Body of pancreas (tissue), 4 donors: ENCODE measurements at regions not wholly inside any gene's neighbourhood (a gene's known extent, or its start where the extent isn't known, plus 50 kb on each side); places are given as distances from the start of the nearest gene placed in this dataset.

Experiments used
- ATAC-seq: fragments of 150-250 bp; one replicate; pipeline ENCODE4 v1.9.1; 2016
- DNase-seq, 4 donors: peaks; one replicate each; pipeline ENCODE4 v3.0.0-alpha.2; 2019
- H3K27ac ChIP-seq, 4 donors: fragments of 200-600 bp; sonication (generic); 1 replicate in 3 of 4; 2 replicates in 1 of 4; pipeline versions ENCODE4 v1.5.1 to v1.6.1; 2016 to 2019; ENCODE audit warnings: mild to moderate bottlenecking in 1 of 4, mixed read lengths in 1 of 4, moderate library complexity in 1 of 4
- H3K27me3 ChIP-seq, 2 donors: fragments of 200-600 bp; sonication (generic); one replicate each; pipeline ENCODE4 v1.6.0; 2016; ENCODE audit warnings: mild to moderate bottlenecking in 1 of 2
- H3K36me3 ChIP-seq, 2 donors: fragments of 200-600 bp; sonication (generic); replicated peaks in 1 of 2; 2 replicates each; pipeline ENCODE4 v1.5.1; 2016; ENCODE audit warnings: low read depth in 2 of 2; ENCODE audit not compliant: insufficient read depth in 1 of 2
- H3K4me1 ChIP-seq: fragments of 200-600 bp; sonication (generic); one replicate; pipeline ENCODE4 v1.6.0; 2016
- H3K4me3 ChIP-seq, 2 donors: fragments of 200-600 bp; sonication (generic); 1 replicate in 1 of 2; 2 replicates in 1 of 2; pipeline ENCODE4 v1.5.1; 2016 to 2019
- H3K9me3 ChIP-seq, 3 donors: fragments of 200-600 bp; sonication (generic); 1 replicate in 2 of 3; 2 replicates in 1 of 3; pipeline ENCODE4 v1.5.1; 2016
- POLR2A ChIP-seq, 3 donors: fragments of 450-650 bp; IDR thresholded peaks; one replicate each; pipeline ENCODE4 v1.6.1; 2016; ENCODE audit warnings: antibody characterized with exemption in 3 of 3, mild to moderate bottlenecking in 2 of 3
- WGBS, 2 donors: methylation state at CpG; one replicate each; pipeline ENCODE4 v1.1.5; 2017; 5-methylcytosine and 5-hydroxymethylcytosine counted together
- intact Hi-C: fragments of 100-400 bp; cut with DNase I; formaldehyde crosslinking; loops from one replicate; pipeline ENCODE4 v1.15.1; 2023
- TF ChIP-seq, protein P1 (sequence below), 7 experiments: fragments of 450-650 bp in 4 of 7; fragments of 200-600 bp in 3 of 7; sonication (generic) in 3 of 7; IDR thresholded peaks; one replicate each; pipeline ENCODE4 v1.5.1; 2016 to 2019; ENCODE audit warnings: antibody characterized with exemption in 7 of 7

DNA sequence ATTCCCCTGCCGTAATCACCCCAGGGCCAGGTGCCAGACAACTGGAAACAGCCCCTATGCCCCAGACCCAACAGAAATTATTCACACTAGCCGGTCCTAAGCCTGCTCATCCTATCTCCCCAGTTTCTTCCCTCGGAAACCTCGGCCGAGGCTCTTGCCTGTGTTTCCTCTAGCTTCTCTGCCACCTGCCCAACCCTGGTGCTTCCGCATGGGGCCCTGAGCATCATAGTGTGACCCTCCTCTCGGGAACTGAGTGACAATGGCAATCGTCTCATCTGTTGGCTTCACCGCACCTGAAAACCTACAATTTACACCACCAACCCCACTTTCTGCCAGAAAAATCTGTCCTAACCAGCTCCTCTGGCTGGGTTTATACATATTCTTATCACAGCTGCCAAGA, 257.3 kb downstream of the SOD2 start:
- H3K27me3 ChIP-seq: no peaks in the 10 kb centered on the region
- no peaks in the 10 kb centered on the region for H3K36me3 ChIP-seq
- no peak for ATAC-seq
- H3K4me3 ChIP-seq: no peak overlapping the region
- H3K4me1 ChIP-seq: no peaks in the 10 kb centered on the region
- WGBS, 2 donors: 80% methylated on average over 9 of the region's 9 CpGs
- intact Hi-C loops: no loop called here
- no peak for DNase-seq
- peaks cover 0 to 18% (median 0%) of the 10 kb centered on the region in 3 donors for H3K9me3 ChIP-seq
- H3K27ac ChIP-seq: no peak overlapping the region
- no peak for TF ChIP-seq POLR2A (IDR thresholded peaks at IDR 0.05)
- TF ChIP-seq, protein P1, sequence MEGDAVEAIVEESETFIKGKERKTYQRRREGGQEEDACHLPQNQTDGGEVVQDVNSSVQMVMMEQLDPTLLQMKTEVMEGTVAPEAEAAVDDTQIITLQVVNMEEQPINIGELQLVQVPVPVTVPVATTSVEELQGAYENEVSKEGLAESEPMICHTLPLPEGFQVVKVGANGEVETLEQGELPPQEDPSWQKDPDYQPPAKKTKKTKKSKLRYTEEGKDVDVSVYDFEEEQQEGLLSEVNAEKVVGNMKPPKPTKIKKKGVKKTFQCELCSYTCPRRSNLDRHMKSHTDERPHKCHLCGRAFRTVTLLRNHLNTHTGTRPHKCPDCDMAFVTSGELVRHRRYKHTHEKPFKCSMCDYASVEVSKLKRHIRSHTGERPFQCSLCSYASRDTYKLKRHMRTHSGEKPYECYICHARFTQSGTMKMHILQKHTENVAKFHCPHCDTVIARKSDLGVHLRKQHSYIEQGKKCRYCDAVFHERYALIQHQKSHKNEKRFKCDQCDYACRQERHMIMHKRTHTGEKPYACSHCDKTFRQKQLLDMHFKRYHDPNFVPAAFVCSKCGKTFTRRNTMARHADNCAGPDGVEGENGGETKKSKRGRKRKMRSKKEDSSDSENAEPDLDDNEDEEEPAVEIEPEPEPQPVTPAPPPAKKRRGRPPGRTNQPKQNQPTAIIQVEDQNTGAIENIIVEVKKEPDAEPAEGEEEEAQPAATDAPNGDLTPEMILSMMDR (IDR thresholded peaks at IDR 0.05): no peak

DNA sequence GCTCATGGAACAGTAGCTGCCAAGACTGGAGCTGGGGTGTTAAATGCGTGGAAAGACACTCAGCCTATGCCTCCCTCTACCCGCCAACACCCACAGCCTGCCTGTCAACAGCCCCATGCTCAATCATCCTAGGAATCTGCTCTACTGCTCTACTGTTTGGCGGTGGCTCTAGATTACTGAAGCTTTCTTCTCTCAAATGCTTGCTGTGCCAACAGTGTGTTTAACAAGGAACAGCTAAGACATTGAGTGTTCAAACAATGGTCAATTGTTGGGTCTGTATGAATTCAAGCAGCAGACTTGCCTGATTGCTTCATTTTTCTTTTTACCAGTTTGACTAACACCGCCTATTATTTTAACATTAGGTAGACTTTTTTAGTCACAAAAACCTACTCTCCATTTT, 258.6 kb downstream of the SOD2 start:
- H3K36me3 ChIP-seq: no peaks in the 10 kb centered on the region
- H3K27me3 ChIP-seq: no peaks in the 10 kb centered on the region
- no peaks in the 10 kb centered on the region for H3K4me1 ChIP-seq
- peaks cover 0 to 18% (median 0%) of the 10 kb centered on the region in 3 donors for H3K9me3 ChIP-seq
- ATAC-seq: no peak
- TF ChIP-seq, protein P1 (IDR thresholded peaks at IDR 0.05): no peak
- TF ChIP-seq POLR2A (IDR thresholded peaks at IDR 0.05): no peak
- H3K27ac ChIP-seq: no peak overlapping the region
- WGBS, 2 donors: 24 to 31% methylated on average over 4 of the region's 4 CpGs
- DNase-seq: no peak
- intact Hi-C loops: no loop called here
- H3K4me3 ChIP-seq: no peak overlapping the region

DNA sequence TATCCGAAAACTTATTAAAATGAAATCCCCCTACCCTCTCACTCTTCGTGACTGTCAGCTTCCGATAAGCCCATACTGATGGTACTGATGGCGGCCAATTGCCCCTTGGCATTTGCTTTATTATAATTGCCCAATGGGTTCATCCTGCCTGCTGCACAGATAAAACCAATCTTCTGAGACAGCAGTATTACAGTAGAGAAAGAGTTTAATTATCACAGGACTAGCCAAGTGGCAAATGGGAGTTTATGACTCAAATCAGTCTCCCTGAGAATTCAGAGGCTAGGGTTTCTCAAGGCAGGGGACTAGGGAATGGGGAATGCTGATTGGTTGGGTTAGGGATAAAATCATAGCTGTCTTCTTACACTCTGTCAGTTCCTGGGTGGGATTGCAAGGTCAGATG, 259.5 kb downstream of the SOD2 start:
- no peaks in the 10 kb centered on the region for H3K4me1 ChIP-seq
- TF ChIP-seq POLR2A (IDR thresholded peaks at IDR 0.05): no peak
- TF ChIP-seq, protein P1 (IDR thresholded peaks at IDR 0.05): no peak
- H3K4me3 ChIP-seq: no peak overlapping the region
- no peak for ATAC-seq
- H3K36me3 ChIP-seq: no peaks in the 10 kb centered on the region
- H3K27ac ChIP-seq: no peak overlapping the region
- intact Hi-C loops: no loop called here
- no peak for DNase-seq
- peaks cover 0 to 18% (median 0%) of the 10 kb centered on the region in 3 donors for H3K9me3 ChIP-seq
- 89 to 90% methylated on average over 4 of the region's 4 CpGs for WGBS, 2 donors
- no peaks in the 10 kb centered on the region for H3K27me3 ChIP-seq

DNA sequence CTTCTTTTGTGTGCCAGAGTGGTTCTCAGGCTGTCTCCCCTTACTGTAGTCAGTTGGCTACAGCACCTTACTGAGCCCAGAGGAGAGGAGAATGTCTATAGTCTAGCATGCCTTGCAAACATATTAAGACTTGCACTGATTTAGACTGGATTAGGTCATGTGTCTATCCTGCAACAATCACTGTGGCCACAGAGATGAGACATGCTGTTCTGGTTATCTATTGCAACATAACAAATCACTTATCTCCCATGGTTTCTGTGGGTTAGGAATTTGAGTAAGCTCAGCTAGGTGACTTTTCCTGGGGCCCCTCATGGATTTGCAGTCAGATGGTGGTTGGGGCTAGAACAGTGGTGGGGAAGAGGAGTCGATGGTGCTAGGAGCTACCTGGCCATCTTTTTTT, 261.3 kb downstream of the SOD2 start:
- peaks cover 0 to 18% (median 0%) of the 10 kb centered on the region in 3 donors for H3K9me3 ChIP-seq

DNA sequence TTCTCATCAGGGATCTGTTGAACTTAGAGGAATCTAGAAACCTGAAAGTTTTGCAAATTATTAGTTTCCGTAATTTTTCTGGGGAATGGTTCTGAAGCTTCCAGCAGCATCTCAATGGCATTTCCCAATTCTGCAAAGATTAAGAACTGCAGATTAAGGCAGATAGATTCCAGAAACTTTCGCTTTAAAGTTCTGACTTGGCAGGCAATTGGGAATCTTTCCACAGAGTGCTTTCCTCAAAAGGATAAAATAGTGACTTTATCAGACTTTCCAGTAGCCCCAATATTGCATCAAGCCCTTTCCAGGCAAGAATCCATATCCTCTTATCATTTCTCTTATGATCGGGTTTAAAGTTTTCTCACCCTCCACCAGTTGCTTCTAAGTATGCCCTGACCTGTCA, 261.1 kb downstream of the FNDC1 start:
- no peak for ATAC-seq

More for the DNA sequence above, 261.3 kb downstream of the SOD2 start:
- no peak for TF ChIP-seq POLR2A (IDR thresholded peaks at IDR 0.05)
- TF ChIP-seq, protein P1 (IDR thresholded peaks at IDR 0.05): no peak
- ATAC-seq (no peak), DNase-seq (no peak)
- H3K4me3 ChIP-seq: no peak overlapping the region
- H3K4me1 ChIP-seq: no peaks in the 10 kb centered on the region
- no peak overlapping the region for H3K27ac ChIP-seq
- 74 to 92% methylated on average over 1 of the region's 1 CpG for WGBS, 2 donors
- H3K27me3 ChIP-seq: no peaks in the 10 kb centered on the region
- intact Hi-C loops: no loop called here
- no peaks in the 10 kb centered on the region for H3K36me3 ChIP-seq

More for the DNA sequence above, 261.1 kb downstream of the FNDC1 start:
- Histone ChIP-seq H3K4me1 (no peaks in the 10 kb centered on the region), H3K9me3 (peaks cover 0 to 18% (median 0%) of the 10 kb centered on the region in 3 donors), H3K36me3 (no peaks in the 10 kb centered on the region), H3K27ac (no peak overlapping the region), H3K4me3 (no peak overlapping the region), H3K27me3 (no peaks in the 10 kb centered on the region)
- DNase-seq: no peak
- WGBS, 2 donors: 58 to 65% methylated on average over 3 of the region's 3 CpGs
- TF ChIP-seq POLR2A (IDR thresholded peaks at IDR 0.05): no peak
- TF ChIP-seq, protein P1 (IDR thresholded peaks at IDR 0.05): no peak
- intact Hi-C loops: no loop called here
